Karpas-422 (cell line): ENCODE measurements at regions not wholly inside any gene's neighbourhood (a gene's known extent, or its start where the extent isn't known, plus 50 kb on each side); places are given as distances from the start of the nearest gene placed in this dataset.

Experiments
- DNase-seq: peaks from one replicate; pipeline ENCODE4 v3.0.0-alpha.2; 2015
- H2AFZ ChIP-seq: fragments of 200-600 bp; sonication (generic); 2 replicates; pipeline ENCODE4 v1.6.1; 2014; ENCODE audit warnings: antibody characterized with exemption, low read length, mixed read lengths
- H3K27ac ChIP-seq: fragments of 200-600 bp; sonication (generic); 2 replicates; pipeline ENCODE4 v1.5.1; 2014; ENCODE audit warnings: mild to moderate bottlenecking, low read length, moderate library complexity
- H3K27me3 ChIP-seq: fragments of 200-600 bp; sonication (generic); 2 replicates; pipeline ENCODE4 v1.6.1; 2014; ENCODE audit warnings: low read length, mixed read lengths
- H3K36me3 ChIP-seq: fragments of 200-600 bp; sonication (generic); 2 replicates; pipeline ENCODE4 v1.6.1; 2014; ENCODE audit warnings: low read length, mixed read lengths; ENCODE audit not compliant: insufficient read depth
- H3K4me1 ChIP-seq: fragments of 200-600 bp; sonication (generic); 2 replicates; pipeline ENCODE4 v1.6.1; 2014; ENCODE audit warnings: mild to moderate bottlenecking, low read length, mixed read lengths
- H3K4me2 ChIP-seq: fragments of 200-600 bp; sonication (generic); 2 replicates; pipeline ENCODE4 v1.6.1; 2014; ENCODE audit warnings: low read length, low read depth, mild to moderate bottlenecking; ENCODE audit not compliant: poor library complexity, severe bottlenecking
- H3K4me3 ChIP-seq: fragments of 200-600 bp; sonication (generic); 2 replicates; pipeline ENCODE4 v1.5.1; 2014; ENCODE audit warnings: mild to moderate bottlenecking, antibody characterized with exemption, low read length, mixed read lengths
- H3K79me2 ChIP-seq: fragments of 200-600 bp; sonication (generic); 2 replicates; pipeline ENCODE4 v1.6.1; 2014; ENCODE audit warnings: mild to moderate bottlenecking, low read length, mixed read lengths
- H3K9ac ChIP-seq: fragments of 200-600 bp; sonication (generic); 2 replicates; pipeline ENCODE4 v1.6.0; 2014; ENCODE audit warnings: low read length
- H3K9me2 ChIP-seq: fragments of 200-600 bp; sonication (generic), shearing (Covaris generic); replicated peaks from 2 replicates; pipeline ENCODE4 v1.6.0; 2014; ENCODE audit warnings: mild to moderate bottlenecking, low read length, moderate library complexity; ENCODE audit not compliant: insufficient read depth
- H3K9me3 ChIP-seq: fragments of 300-700, 200-600 bp; sonication (generic); 2 replicates; pipeline ENCODE4 v1.6.1; 2014; ENCODE audit warnings: low read length, mixed read lengths
- H4K20me1 ChIP-seq: fragments of 200-600 bp; sonication (generic); 2 replicates; pipeline ENCODE4 v1.6.1; 2014; ENCODE audit warnings: mild to moderate bottlenecking, antibody characterized with exemption, low read length, low read depth; ENCODE audit not compliant: insufficient read depth

GRCh38 chr4:129929984-129930383, 834.0 kb downstream of the C4orf33 start:
- no peak overlapping the region for H3K4me2 ChIP-seq
- no peaks in the 10 kb centered on the region for H3K36me3 ChIP-seq
- H3K4me3 ChIP-seq = no peak overlapping the region

GRCh38 chr4:129950217-129950616, 854.3 kb downstream of the C4orf33 start:
- no peaks in the 10 kb centered on the region for H3K9me3 ChIP-seq
- no peak overlapping the region for H3K27ac ChIP-seq
- H3K4me3 ChIP-seq = no peak overlapping the region
- H3K4me2 ChIP-seq = no peak overlapping the region
- H2AFZ ChIP-seq = no peak overlapping the region
- H3K4me1 ChIP-seq = no peaks in the 10 kb centered on the region
- no peak for DNase-seq
- H3K36me3 ChIP-seq = no peaks in the 10 kb centered on the region
- no peaks in the 10 kb centered on the region for H4K20me1 ChIP-seq
- H3K27me3 ChIP-seq = no peaks in the 10 kb centered on the region
- H3K79me2 ChIP-seq = no peaks in the 10 kb centered on the region
- no peak overlapping the region for H3K9ac ChIP-seq
- no peaks in the 10 kb centered on the region for H3K9me2 ChIP-seq

More at GRCh38 chr4:129929984-129930383, 834.0 kb downstream of the C4orf33 start:
- no peaks in the 10 kb centered on the region for H3K9me2 ChIP-seq
- no peaks in the 10 kb centered on the region for H4K20me1 ChIP-seq
- no peak overlapping the region for H3K9ac ChIP-seq
- no peaks in the 10 kb centered on the region for H3K27me3 ChIP-seq
- H3K4me1 ChIP-seq = peaks cover 3% of the 10 kb centered on the region; the same call in 1 of the 2 replicates
- H3K79me2 ChIP-seq = no peaks in the 10 kb centered on the region
- H2AFZ ChIP-seq = no peak overlapping the region
- DNase-seq = no peak
- H3K9me3 ChIP-seq = no peaks in the 10 kb centered on the region
- no peak overlapping the region for H3K27ac ChIP-seq

DNA sequence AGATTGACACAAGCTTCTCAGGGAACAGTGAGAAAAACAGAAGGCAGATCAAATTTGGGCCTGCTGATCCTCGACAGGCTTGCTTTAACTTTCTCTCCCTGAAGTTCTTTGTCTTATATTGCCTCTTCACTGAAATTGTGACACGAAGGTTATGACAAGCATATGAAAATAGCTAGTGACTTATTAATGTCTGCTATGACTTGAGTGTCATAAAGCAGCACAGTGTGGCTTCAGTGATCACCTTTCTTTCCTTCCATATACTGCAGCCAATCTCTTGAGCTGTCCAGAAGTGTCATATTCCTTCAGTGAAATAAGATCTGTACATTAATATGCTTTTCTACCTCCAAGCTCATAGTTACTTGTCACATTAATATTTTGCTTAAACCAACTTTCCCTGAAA, 870.2 kb downstream of the C4orf33 start:
- DNase-seq = no peak
- no peaks in the 10 kb centered on the region for H4K20me1 ChIP-seq

DNA sequence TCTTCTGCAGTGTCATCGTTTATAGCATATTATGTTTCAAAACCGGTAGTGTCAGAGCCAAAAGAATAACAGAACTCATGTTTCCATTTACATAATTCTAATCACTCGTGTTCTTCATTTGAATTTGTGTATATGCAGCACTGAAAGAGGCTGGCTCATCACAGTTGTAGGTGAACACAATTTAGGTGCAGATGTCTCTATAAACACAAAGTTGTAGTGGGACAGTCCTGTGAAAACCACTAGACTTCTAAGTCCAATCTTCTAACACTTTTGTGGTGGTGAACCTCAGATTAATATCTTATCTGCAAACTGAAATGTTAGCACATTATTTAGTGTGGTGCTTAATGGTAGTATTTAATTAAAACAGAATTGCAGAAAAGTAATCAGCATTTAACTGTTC, 872.4 kb downstream of the C4orf33 start:
- no peaks in the 10 kb centered on the region for H4K20me1 ChIP-seq
- no peaks in the 10 kb centered on the region for H3K36me3 ChIP-seq
- no peak overlapping the region for H3K27ac ChIP-seq
- no peaks in the 10 kb centered on the region for H3K9me3 ChIP-seq
- no peaks in the 10 kb centered on the region for H3K27me3 ChIP-seq
- no peak overlapping the region for H2AFZ ChIP-seq
- H3K9me2 ChIP-seq = no peaks in the 10 kb centered on the region
- no peak for DNase-seq
- no peak overlapping the region for H3K4me2 ChIP-seq
- no peaks in the 10 kb centered on the region; the same call in 1 of the 2 replicates for H3K4me1 ChIP-seq
- no peaks in the 10 kb centered on the region for H3K79me2 ChIP-seq
- H3K9ac ChIP-seq = no peak overlapping the region
- H3K4me3 ChIP-seq = no peak overlapping the region

More for the DNA sequence above, 870.2 kb downstream of the C4orf33 start:
- Histone ChIP-seq H3K27me3 (no peaks in the 10 kb centered on the region), H3K36me3 (no peaks in the 10 kb centered on the region), H3K79me2 (no peaks in the 10 kb centered on the region), H2AFZ (no peak overlapping the region), H3K9me3 (no peaks in the 10 kb centered on the region), H3K4me3 (no peak overlapping the region), H3K9ac (no peak overlapping the region), H3K4me1 (no peaks in the 10 kb centered on the region; the same call in 1 of the 2 replicates), H3K4me2 (no peak overlapping the region), H3K9me2 (no peaks in the 10 kb centered on the region), H3K27ac (no peak overlapping the region)

- H3K4me3 ChIP-seq = no peak overlapping the region
- H3K9me2 ChIP-seq = no peaks in the 10 kb centered on the region
- H3K27me3 ChIP-seq = no peaks in the 10 kb centered on the region
- no peaks in the 10 kb centered on the region; the same call in 1 of the 2 replicates for H3K4me1 ChIP-seq
- H2AFZ ChIP-seq = no peak overlapping the region
- no peak overlapping the region for H3K27ac ChIP-seq
- H3K4me2 ChIP-seq = no peak overlapping the region
- H3K79me2 ChIP-seq = no peaks in the 10 kb centered on the region
- no peak for DNase-seq
- H4K20me1 ChIP-seq = no peaks in the 10 kb centered on the region
- no peaks in the 10 kb centered on the region for H3K36me3 ChIP-seq
- no peak overlapping the region for H3K9ac ChIP-seq
- H3K9me3 ChIP-seq = no peaks in the 10 kb centered on the region
Observed at GRCh38 chr4:129968778-129969177, 872.8 kb downstream of the C4orf33 start.

DNA sequence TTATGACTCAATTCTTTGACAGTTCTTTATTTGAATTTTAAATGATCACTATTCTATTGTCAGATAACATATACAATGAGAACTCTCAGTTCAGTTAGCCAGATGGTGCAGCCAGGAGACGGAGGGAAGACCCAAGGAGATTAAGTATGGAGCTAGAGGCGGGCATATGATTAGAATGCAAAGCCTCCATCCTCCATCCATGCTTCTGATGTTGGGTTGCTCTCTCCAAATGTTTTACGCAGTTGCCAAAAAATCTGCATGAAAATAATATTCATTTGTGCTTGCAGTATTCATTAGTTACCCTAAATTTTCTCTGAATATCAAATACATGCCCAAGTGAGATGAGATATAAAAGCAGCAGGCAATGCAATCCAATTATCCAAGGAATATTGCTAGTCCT, 874.8 kb downstream of the C4orf33 start:
- Histone ChIP-seq H4K20me1 (no peaks in the 10 kb centered on the region), H2AFZ (no peak overlapping the region), H3K9me3 (no peaks in the 10 kb centered on the region), H3K79me2 (no peaks in the 10 kb centered on the region), H3K9ac (no peak overlapping the region), H3K4me1 (no peaks in the 10 kb centered on the region; the same call in 1 of the 2 replicates), H3K4me3 (no peak overlapping the region), H3K27me3 (no peaks in the 10 kb centered on the region), H3K4me2 (no peak overlapping the region), H3K36me3 (no peaks in the 10 kb centered on the region), H3K9me2 (no peaks in the 10 kb centered on the region), H3K27ac (no peak overlapping the region)
- DNase-seq = no peak

- no peak overlapping the region for H3K4me2 ChIP-seq
- H3K9me3 ChIP-seq = no peaks in the 10 kb centered on the region
- no peaks in the 10 kb centered on the region for H3K79me2 ChIP-seq
- H2AFZ ChIP-seq = no peak overlapping the region
- H4K20me1 ChIP-seq = no peaks in the 10 kb centered on the region
- no peak overlapping the region for H3K9ac ChIP-seq
- DNase-seq = no peak
- H3K36me3 ChIP-seq = no peaks in the 10 kb centered on the region
- no peaks in the 10 kb centered on the region for H3K4me1 ChIP-seq
- no peak overlapping the region for H3K4me3 ChIP-seq
- H3K9me2 ChIP-seq = no peaks in the 10 kb centered on the region
- H3K27me3 ChIP-seq = no peaks in the 10 kb centered on the region
- H3K27ac ChIP-seq = no peak overlapping the region
Observed at GRCh38 chr4:129971419-129971818, 875.5 kb downstream of the C4orf33 start.

DNA sequence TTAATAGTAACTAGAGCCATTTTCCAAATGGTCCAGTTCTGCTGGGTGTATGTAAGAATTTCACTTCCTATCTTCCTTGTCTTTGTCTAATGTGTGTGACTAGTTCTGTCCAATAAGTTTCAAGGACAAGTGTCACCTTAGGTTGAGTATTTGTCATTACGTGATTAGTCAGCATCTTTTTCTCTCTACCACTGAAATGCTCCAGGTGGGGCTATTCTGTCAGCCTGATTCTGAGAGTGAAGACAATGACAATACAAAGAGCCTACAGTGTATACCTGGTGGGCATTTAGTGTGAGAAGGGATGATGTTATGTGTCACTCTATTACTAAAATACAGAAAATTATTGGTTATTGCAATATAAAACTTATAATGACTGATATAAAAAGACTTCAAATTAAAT, 876.3 kb downstream of the C4orf33 start:
- Histone ChIP-seq H2AFZ (no peak overlapping the region), H3K4me3 (no peak overlapping the region), H3K4me2 (no peak overlapping the region), H3K27me3 (no peaks in the 10 kb centered on the region), H3K36me3 (no peaks in the 10 kb centered on the region), H3K9me3 (no peaks in the 10 kb centered on the region), H4K20me1 (no peaks in the 10 kb centered on the region), H3K9me2 (no peaks in the 10 kb centered on the region), H3K79me2 (no peaks in the 10 kb centered on the region), H3K27ac (no peak overlapping the region), H3K9ac (no peak overlapping the region), H3K4me1 (no peaks in the 10 kb centered on the region)
- DNase-seq = peak; percentile 72

DNA sequence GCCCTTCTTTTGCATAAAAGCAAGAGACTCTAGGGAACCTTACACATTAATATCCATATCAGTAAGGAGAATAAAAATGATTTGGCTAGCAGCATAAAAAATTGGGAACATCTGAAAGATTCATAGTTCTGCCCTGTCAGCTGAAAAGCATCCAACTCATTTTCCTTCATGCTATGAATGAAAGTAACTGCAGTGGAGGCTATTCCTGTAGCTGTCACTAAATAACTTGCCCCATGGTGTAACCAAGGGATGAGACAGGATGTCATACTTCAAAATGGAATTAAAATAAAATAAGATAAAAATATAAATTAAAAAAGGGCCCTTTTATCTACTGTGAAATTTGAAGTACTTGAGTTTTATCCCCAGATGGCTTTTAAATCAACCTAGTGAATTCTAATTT, 878.8 kb downstream of the C4orf33 start:
- H3K9me3 ChIP-seq = no peaks in the 10 kb centered on the region
- no peaks in the 10 kb centered on the region for H3K9me2 ChIP-seq
- no peak for DNase-seq
- no peak overlapping the region for H3K9ac ChIP-seq
- H3K4me3 ChIP-seq = no peak overlapping the region
- no peaks in the 10 kb centered on the region for H3K36me3 ChIP-seq
- no peaks in the 10 kb centered on the region for H3K27me3 ChIP-seq
- no peaks in the 10 kb centered on the region for H3K4me1 ChIP-seq
- no peak overlapping the region for H3K4me2 ChIP-seq
- no peaks in the 10 kb centered on the region for H3K79me2 ChIP-seq
- no peak overlapping the region for H2AFZ ChIP-seq
- H4K20me1 ChIP-seq = no peaks in the 10 kb centered on the region
- no peak overlapping the region for H3K27ac ChIP-seq
